Bronchial epithelial cell (primary cell): ENCODE measurements at regions not wholly inside any gene's neighbourhood (a gene's known extent, or its start where the extent isn't known, plus 50 kb on each side); places are given as distances from the start of the nearest gene placed in this dataset.

Source experiments
- DNase-seq: peaks from one replicate; pipeline ENCODE4 v3.0.0-alpha.2; 2010; ENCODE audit warnings: low read depth
- FAIRE-seq: peaks from 2 replicates; lab custom pipeline; 2011; peaks lifted over from hg19 to GRCh38; lab: Jason Lieb, UNC
- H3K27me3 ChIP-seq: 2 replicates; pipeline ENCODE4 v1.5.1; 2011; ENCODE audit warnings: low read length; ENCODE audit not compliant: control insufficient read depth, insufficient read depth
- H3K36me3 ChIP-seq: 2 replicates; pipeline ENCODE4 v1.5.1; 2011; ENCODE audit warnings: low read length; ENCODE audit not compliant: control insufficient read depth, insufficient read depth
- H3K4me3 ChIP-seq: 2 replicates; pipeline ENCODE4 v1.5.1; 2011; ENCODE audit warnings: mild to moderate bottlenecking, low read depth, low read length, control low read depth
- TF ChIP-seq, protein P1 (sequence below): IDR thresholded peaks from 2 replicates; pipeline ENCODE4 v1.5.1; 2011; ENCODE audit warnings: mild to moderate bottlenecking, moderate library complexity, low read length, control low read depth, inconsistent platforms; ENCODE audit not compliant: insufficient read depth, severe bottlenecking

DNA sequence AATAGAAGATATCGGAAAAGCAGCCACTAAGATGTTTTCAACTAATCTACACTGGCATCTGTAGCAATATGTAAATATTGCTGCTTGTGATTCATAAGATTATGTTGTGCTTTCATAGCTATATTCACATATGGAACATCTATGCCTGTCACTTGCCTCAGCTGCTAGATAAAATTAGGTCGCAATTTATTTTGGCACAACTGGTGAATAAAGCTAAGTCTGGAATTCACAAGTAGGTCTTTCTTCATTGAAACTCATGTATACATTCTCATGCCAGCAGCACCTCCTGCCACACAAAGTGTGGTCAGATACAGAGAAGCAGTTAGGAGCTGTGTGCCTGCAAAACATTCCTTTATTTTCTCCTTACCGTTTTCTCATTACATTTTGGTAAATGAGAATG lies 543.3 kb upstream of the CHORDC1 start:
- FAIRE-seq (no peak), DNase-seq (no peak)
- TF ChIP-seq, protein P1, sequence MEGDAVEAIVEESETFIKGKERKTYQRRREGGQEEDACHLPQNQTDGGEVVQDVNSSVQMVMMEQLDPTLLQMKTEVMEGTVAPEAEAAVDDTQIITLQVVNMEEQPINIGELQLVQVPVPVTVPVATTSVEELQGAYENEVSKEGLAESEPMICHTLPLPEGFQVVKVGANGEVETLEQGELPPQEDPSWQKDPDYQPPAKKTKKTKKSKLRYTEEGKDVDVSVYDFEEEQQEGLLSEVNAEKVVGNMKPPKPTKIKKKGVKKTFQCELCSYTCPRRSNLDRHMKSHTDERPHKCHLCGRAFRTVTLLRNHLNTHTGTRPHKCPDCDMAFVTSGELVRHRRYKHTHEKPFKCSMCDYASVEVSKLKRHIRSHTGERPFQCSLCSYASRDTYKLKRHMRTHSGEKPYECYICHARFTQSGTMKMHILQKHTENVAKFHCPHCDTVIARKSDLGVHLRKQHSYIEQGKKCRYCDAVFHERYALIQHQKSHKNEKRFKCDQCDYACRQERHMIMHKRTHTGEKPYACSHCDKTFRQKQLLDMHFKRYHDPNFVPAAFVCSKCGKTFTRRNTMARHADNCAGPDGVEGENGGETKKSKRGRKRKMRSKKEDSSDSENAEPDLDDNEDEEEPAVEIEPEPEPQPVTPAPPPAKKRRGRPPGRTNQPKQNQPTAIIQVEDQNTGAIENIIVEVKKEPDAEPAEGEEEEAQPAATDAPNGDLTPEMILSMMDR = no peak
- Histone ChIP-seq H3K4me3 (no peak overlapping the region), H3K36me3 (no peaks in the 10 kb centered on the region), H3K27me3 (no peaks in the 10 kb centered on the region)

DNA sequence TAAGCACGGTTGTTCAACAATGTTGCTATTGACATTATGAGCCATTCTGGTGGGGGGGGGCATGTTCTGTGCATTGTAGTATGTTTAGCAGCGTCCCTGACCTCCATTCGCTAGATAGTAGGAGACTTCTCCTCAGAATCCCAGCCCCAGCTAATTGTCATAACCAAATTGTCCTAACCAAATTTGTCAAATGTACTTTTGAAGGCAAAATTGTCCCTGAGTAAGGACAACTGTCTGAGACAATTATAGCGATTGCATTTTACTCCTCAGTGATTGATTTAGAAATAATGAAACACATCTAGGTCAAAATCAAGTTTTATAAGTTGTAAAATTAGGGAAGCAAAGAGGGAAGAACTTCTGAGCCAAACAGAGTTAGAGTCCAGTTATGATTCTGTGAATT lies 541.8 kb upstream of the CHORDC1 start:
- TF ChIP-seq, protein P1 = no peak
- FAIRE-seq = no peak

DNA sequence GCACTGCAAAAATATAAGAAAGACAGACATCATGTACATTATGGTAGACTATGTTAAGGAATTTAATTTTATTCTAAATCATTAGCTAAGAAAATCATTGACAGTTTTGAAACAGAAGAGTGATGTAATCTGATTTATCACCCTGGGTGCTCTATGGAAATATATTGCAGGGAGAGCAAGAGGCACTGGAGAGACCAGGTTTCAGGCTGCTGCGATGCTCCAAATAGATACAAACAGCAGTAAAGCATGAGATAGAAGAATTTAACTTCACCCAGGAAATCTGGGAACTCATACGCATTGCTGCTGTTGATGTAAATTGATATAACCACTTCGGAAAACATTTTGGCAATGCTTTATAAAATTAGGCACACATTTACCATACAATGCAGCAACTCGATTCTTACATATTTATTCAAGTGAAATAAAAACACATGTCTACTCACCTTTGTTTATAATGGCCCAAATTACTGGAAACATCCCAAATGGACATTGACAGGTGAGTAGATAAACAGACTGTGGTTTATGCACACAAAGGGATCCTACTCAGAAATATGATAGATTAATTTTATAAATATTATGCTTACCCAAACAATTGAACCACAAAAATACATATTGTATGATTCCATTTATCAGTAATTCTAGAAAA lies 535.1 kb upstream of the CHORDC1 start:
- FAIRE-seq (no peak), DNase-seq (no peak)
- Histone ChIP-seq H3K4me3 (no peak overlapping the region), H3K36me3 (no peaks in the 10 kb centered on the region), H3K27me3 (no peaks in the 10 kb centered on the region)
- TF ChIP-seq, protein P1 = no peak

More for the DNA sequence above, 541.8 kb upstream of the CHORDC1 start:
- DNase-seq = no peak
- Histone ChIP-seq H3K4me3 (no peak overlapping the region), H3K27me3 (no peaks in the 10 kb centered on the region), H3K36me3 (no peaks in the 10 kb centered on the region)

DNA sequence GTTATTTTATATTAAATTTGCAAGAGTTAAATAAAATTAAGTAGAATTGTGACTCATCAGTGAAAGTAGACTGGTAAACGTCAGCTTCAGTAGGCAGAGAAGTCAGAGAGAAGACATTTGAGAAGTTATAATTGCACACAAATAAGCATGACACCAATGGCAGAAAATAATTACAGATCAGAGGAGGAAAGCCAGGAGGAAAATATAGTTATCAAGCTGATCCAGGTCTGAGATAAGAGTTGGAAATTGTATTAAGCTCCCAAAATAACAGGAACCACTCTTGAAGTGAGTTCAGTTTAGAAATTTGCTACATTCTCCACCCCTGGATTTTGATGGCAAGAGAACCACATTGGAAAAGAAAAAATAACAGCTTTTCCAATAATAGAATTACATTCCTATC lies 533.8 kb upstream of the CHORDC1 start:
- Histone ChIP-seq H3K4me3 (no peak overlapping the region), H3K36me3 (no peaks in the 10 kb centered on the region), H3K27me3 (no peaks in the 10 kb centered on the region)
- TF ChIP-seq, protein P1 = no peak
- FAIRE-seq (no peak), DNase-seq (no peak)

DNA sequence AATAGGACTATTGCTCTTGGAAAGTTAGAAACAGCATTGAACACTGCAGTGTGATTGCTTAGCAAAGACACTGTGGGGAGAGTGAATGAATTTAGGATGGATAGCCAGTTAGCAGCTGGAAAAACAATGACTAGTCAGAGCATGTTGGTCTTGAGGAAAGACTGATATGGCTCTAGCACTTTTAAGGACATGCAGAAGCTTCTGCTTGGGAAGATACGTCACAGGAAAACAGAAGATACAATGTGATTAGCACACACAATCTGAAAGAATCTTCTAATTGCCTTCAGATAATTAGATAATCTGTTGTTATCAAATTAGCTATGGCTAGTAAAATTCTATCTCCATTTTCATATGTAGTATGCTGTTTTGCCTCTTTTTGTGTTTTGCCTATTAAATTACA lies 530.7 kb upstream of the CHORDC1 start:
- TF ChIP-seq, protein P1 = no peak
- Histone ChIP-seq H3K4me3 (no peak overlapping the region), H3K36me3 (no peaks in the 10 kb centered on the region), H3K27me3 (no peaks in the 10 kb centered on the region)
- FAIRE-seq = no peak
- no peak for DNase-seq

DNA sequence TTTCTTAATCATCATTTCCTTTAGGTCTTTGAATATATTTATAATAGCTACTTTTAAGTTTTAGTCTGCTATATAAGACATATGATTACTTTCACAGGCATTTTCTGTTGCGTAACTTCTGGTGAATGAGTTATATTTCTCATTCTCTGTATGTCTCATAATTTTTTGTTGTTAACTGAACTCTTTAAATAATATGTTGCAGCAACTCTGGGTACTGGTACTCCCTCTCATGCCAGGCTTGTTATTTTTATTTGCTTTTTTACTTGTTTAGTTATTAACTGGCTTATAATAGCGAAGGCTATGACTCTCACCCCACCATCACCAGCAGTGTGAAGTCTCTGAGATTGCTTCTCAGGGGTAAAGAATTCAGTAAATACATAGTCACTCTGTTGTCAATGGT lies 524.2 kb upstream of the CHORDC1 start:
- peak; percentile 99 for DNase-seq
- Histone ChIP-seq H3K36me3 (no peaks in the 10 kb centered on the region), H3K4me3 (no peak overlapping the region), H3K27me3 (no peaks in the 10 kb centered on the region)
- no peak for FAIRE-seq
- TF ChIP-seq, protein P1 = no peak
